Fibroblast of lung (primary cell): ENCODE measurements at regions not wholly inside any gene's neighbourhood (a gene's known extent, or its start where the extent isn't known, plus 50 kb on each side); places are given as distances from the start of the nearest gene placed in this dataset.

Experiments
- CTCF ChIP-seq, 2 donors: IDR thresholded peaks in 1 of 2; conservative IDR thresholded peaks in 1 of 2; 1 replicate in 1 of 2; 2 replicates in 1 of 2; pipeline ENCODE4 v1.5.1; 2011 to 2012; ENCODE audit warnings: low read length in 2 of 2, control low read depth in 1 of 2, inconsistent platforms in 1 of 2, low read depth in 1 of 2, mild to moderate bottlenecking in 1 of 2
- EZH2 ChIP-seq: IDR thresholded peaks from 2 replicates; pipeline ENCODE4 v1.5.1; 2012; ENCODE audit warnings: low read length, control low read depth, mild to moderate bottlenecking; ENCODE audit errors: missing control alignments

- TF ChIP-seq CTCF (conservative IDR thresholded peaks at IDR 0.05 in 1 of 2, IDR thresholded peaks at IDR 0.05 in 1 of 2; ENCODE audit: low read depth in 1 of 2, low read length in 2 of 2) (no peak), EZH2 (no peak)
These were observed 232.1 kb downstream of the RBM43 start for GRCh38 chr2:151029406-151030157.
